ENCODE measurements at regions not wholly inside any gene's neighbourhood (a gene's known extent, or its start where the extent isn't known, plus 50 kb on each side); places are given as distances from the start of the nearest gene placed in this dataset.
"Not testable (repeated sequence)": the region's sequence is repeated elsewhere in the genome, so short reads cannot be mapped to it uniquely, and the experiment has no call there.

DNA sequence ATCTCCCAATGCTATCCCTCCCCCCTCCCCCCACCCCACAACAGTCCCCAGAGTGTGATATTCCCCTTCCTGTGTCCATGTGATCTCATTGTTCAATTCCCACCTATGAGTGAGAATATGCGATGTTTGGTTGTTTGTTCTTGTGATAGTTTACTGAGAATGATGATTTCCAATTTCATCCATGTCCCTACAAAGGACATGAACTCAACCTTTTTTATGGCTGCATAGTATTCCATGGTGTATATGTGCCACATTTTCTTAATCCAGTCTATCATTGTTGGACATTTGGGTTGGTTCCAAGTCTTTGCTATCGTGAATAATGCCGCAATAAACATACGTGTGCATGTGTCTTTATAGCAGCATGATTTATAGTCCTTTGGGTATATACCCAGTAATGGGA lies 106.1 kb downstream of the FOXD4L6 start:
- H3K9me2 ChIP-seq (ENCODE audit: insufficient read depth, low read length); H3K4me2 ChIP-seq (ENCODE audit: low read length); H2AFZ ChIP-seq (ENCODE audit: low read length); CTCF ChIA-PET (ENCODE audit: unreplicated experiment); BruUV-seq (replicated peaks); H3K27ac ChIP-seq (ENCODE audit: low read depth, low read length, poor library complexity, severe bottlenecking); H3K9me3 ChIP-seq (ENCODE audit: low read length); H3K79me2 ChIP-seq (ENCODE audit: insufficient read depth, low read depth, low read length); intact Hi-C loops (cut with micrococcal nuclease; ENCODE audit: unreplicated experiment); H3K4me1 ChIP-seq (ENCODE audit: insufficient read depth, low read length, poor library complexity, severe bottlenecking); H4K20me1 ChIP-seq (ENCODE audit: insufficient read depth, low read length); H3K36me3 ChIP-seq (ENCODE audit: insufficient read depth, low read length); DNase-seq (ENCODE audit: low spot score); POLR2A ChIA-PET; H3K4me3 ChIP-seq (ENCODE audit: low read depth, low read length, poor library complexity, severe bottlenecking): not testable (repeated sequence)

- DNase-seq (ENCODE audit: low spot score); CTCF ChIA-PET (ENCODE audit: unreplicated experiment); POLR2A ChIA-PET; H3K4me2 ChIP-seq (ENCODE audit: low read length); H3K79me2 ChIP-seq (ENCODE audit: insufficient read depth, low read depth, low read length); H3K36me3 ChIP-seq (ENCODE audit: insufficient read depth, low read length); BruUV-seq (replicated peaks); H3K4me1 ChIP-seq (ENCODE audit: insufficient read depth, low read length, poor library complexity, severe bottlenecking); H3K9me3 ChIP-seq (ENCODE audit: low read length); intact Hi-C loops (cut with micrococcal nuclease; ENCODE audit: unreplicated experiment); H3K4me3 ChIP-seq (ENCODE audit: low read depth, low read length, poor library complexity, severe bottlenecking); H4K20me1 ChIP-seq (ENCODE audit: insufficient read depth, low read length); H3K27ac ChIP-seq (ENCODE audit: low read depth, low read length, poor library complexity, severe bottlenecking); H3K9me2 ChIP-seq (ENCODE audit: insufficient read depth, low read length); H2AFZ ChIP-seq (ENCODE audit: low read length): not testable (repeated sequence)
Observed at GRCh38 chr9:41019858-41020562, 108.5 kb downstream of the FOXD4L6 start.

DNA sequence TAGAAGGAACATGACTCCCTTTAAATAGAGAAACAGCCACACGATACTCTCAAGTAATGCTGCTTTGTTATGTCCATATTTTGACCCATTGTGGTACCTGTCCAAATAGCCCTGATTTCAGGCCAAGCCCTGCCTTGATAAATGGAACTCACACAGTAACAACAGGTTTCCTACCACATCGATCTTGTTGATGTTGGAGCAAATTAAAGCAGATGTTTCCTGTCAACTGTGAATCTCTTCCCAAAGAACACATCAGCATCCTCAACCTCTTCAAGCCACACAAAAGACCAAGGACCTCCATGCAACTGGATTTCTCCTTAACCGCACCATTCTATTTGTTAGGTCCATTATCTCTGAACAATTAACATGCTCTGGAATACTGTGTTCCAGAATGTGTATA lies 109.5 kb downstream of the FOXD4L6 start:
- H3K9me3 ChIP-seq (ENCODE audit: low read length); H3K4me3 ChIP-seq (ENCODE audit: low read depth, low read length, poor library complexity, severe bottlenecking); intact Hi-C loops (cut with micrococcal nuclease; ENCODE audit: unreplicated experiment); H3K36me3 ChIP-seq (ENCODE audit: insufficient read depth, low read length); H4K20me1 ChIP-seq (ENCODE audit: insufficient read depth, low read length); DNase-seq (ENCODE audit: low spot score); H3K4me1 ChIP-seq (ENCODE audit: insufficient read depth, low read length, poor library complexity, severe bottlenecking); H2AFZ ChIP-seq (ENCODE audit: low read length); H3K79me2 ChIP-seq (ENCODE audit: insufficient read depth, low read depth, low read length); POLR2A ChIA-PET; H3K4me2 ChIP-seq (ENCODE audit: low read length); H3K9me2 ChIP-seq (ENCODE audit: insufficient read depth, low read length); CTCF ChIA-PET (ENCODE audit: unreplicated experiment); H3K27ac ChIP-seq (ENCODE audit: low read depth, low read length, poor library complexity, severe bottlenecking): not testable (repeated sequence)
- TSS peak; percentile 13 for BruUV-seq (replicated peaks)

GRCh38 chr9:41016699-41017098 lies 111.8 kb downstream of the FOXD4L6 start:
- H3K27ac ChIP-seq (ENCODE audit: low read depth, low read length, poor library complexity, severe bottlenecking); CTCF ChIA-PET (ENCODE audit: unreplicated experiment); POLR2A ChIA-PET; H3K9me3 ChIP-seq (ENCODE audit: low read length); intact Hi-C loops (cut with micrococcal nuclease; ENCODE audit: unreplicated experiment); H3K36me3 ChIP-seq (ENCODE audit: insufficient read depth, low read length); H3K9me2 ChIP-seq (ENCODE audit: insufficient read depth, low read length); H3K4me2 ChIP-seq (ENCODE audit: low read length); BruUV-seq (replicated peaks); H3K4me3 ChIP-seq (ENCODE audit: low read depth, low read length, poor library complexity, severe bottlenecking); H3K79me2 ChIP-seq (ENCODE audit: insufficient read depth, low read depth, low read length); H2AFZ ChIP-seq (ENCODE audit: low read length); DNase-seq (ENCODE audit: low spot score); H4K20me1 ChIP-seq (ENCODE audit: insufficient read depth, low read length); H3K4me1 ChIP-seq (ENCODE audit: insufficient read depth, low read length, poor library complexity, severe bottlenecking): not testable (repeated sequence)

DNA sequence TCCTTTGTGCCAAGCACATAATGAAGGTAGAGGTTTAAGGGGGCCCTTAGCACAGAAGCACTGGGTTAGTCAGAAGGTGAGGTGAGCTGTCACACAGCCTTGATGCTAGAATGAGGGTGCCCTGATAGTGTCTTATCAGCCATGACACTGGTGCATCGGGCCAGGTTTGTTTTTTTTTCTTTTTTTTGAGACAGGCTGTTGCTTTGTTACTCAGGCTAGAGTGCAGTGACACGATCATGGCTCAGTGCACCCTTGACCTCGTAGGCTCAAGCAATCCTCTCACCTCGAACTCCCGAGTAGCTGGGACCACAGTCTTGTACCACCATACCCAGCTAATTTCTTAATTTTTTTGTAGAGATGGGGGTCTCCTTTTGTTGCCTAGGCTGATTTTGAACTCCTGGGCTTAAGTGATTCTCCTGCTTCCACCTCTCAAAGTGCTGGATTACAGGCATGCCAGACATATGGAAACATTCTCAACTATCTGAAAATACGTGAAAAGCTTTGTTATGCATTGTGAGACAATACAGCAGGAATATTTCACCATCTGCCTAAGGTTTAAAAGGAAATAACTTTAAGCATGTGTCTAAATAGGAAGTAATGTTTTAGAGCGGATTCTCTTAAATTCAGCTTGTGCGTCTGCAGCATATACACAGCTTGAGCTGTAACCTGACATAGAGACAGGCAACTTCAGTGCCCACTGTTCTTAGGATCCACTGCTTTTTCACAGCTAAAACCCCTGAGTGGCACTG lies 128.4 kb downstream of the FOXD4L6 start:
- peaks cover 17% of the 10 kb centered on the region; the same call in 1 of the 2 replicates for H3K79me2 ChIP-seq (ENCODE audit: insufficient read depth, low read depth, low read length)
- H3K9me2 ChIP-seq (ENCODE audit: insufficient read depth, low read length); H3K4me3 ChIP-seq (ENCODE audit: low read depth, low read length, poor library complexity, severe bottlenecking); DNase-seq (ENCODE audit: low spot score); H3K9me3 ChIP-seq (ENCODE audit: low read length); POLR2A ChIA-PET; H4K20me1 ChIP-seq (ENCODE audit: insufficient read depth, low read length); H2AFZ ChIP-seq (ENCODE audit: low read length); H3K27ac ChIP-seq (ENCODE audit: low read depth, low read length, poor library complexity, severe bottlenecking); CTCF ChIA-PET (ENCODE audit: unreplicated experiment); BruUV-seq (replicated peaks); H3K36me3 ChIP-seq (ENCODE audit: insufficient read depth, low read length); H3K4me1 ChIP-seq (ENCODE audit: insufficient read depth, low read length, poor library complexity, severe bottlenecking); H3K4me2 ChIP-seq (ENCODE audit: low read length): not testable (repeated sequence)
- intact Hi-C loops (cut with micrococcal nuclease; ENCODE audit: unreplicated experiment) = loop anchor here (10.0 kb wide), 1 partner anchor 85 kb away; no protein-coding TSS in a partner anchor

DNA sequence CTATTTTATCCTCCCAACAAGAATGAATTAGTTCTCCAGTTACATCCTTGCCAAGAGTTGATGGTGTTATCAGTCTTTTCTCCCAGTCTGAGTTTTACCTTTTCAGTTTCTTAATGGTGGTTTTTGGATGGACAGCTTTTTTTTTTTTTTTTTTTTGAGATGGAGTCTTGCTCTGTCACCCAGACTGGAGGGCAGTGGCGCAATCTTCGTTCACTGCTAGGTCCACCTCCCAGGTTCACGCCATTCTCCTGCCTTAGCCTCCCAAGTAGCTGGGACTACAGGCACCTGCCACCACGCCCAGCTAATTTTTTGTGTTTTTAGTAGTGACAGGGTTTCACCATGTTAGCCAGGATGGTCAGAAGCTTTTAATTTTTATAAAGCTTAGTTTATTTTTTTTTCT lies 133.0 kb downstream of the FOXD4L6 start:
- H3K9me2 ChIP-seq (ENCODE audit: insufficient read depth, low read length); CTCF ChIA-PET (ENCODE audit: unreplicated experiment); H3K4me3 ChIP-seq (ENCODE audit: low read depth, low read length, poor library complexity, severe bottlenecking); H3K4me2 ChIP-seq (ENCODE audit: low read length); H3K36me3 ChIP-seq (ENCODE audit: insufficient read depth, low read length); POLR2A ChIA-PET; H3K9me3 ChIP-seq (ENCODE audit: low read length); H3K27ac ChIP-seq (ENCODE audit: low read depth, low read length, poor library complexity, severe bottlenecking); H2AFZ ChIP-seq (ENCODE audit: low read length); DNase-seq (ENCODE audit: low spot score); H4K20me1 ChIP-seq (ENCODE audit: insufficient read depth, low read length); BruUV-seq (replicated peaks): not testable (repeated sequence)
- intact Hi-C loops (cut with micrococcal nuclease; ENCODE audit: unreplicated experiment) = loop anchor here (10.0 kb wide), 1 partner anchor 89 kb away; no protein-coding TSS in a partner anchor
- Histone ChIP-seq H3K4me1 (ENCODE audit: insufficient read depth, low read length, poor library complexity, severe bottlenecking) (peaks cover 19% of the 10 kb centered on the region), H3K79me2 (ENCODE audit: insufficient read depth, low read depth, low read length) (peaks cover 28% of the 10 kb centered on the region; the same call in 1 of the 2 replicates)

Data from OCI-LY7 (cell line).